ENCODE measurements at regions not wholly inside any gene's neighbourhood (a gene's known extent, or its start where the extent isn't known, plus 50 kb on each side); places are given as distances from the start of the nearest gene placed in this dataset.

DNA sequence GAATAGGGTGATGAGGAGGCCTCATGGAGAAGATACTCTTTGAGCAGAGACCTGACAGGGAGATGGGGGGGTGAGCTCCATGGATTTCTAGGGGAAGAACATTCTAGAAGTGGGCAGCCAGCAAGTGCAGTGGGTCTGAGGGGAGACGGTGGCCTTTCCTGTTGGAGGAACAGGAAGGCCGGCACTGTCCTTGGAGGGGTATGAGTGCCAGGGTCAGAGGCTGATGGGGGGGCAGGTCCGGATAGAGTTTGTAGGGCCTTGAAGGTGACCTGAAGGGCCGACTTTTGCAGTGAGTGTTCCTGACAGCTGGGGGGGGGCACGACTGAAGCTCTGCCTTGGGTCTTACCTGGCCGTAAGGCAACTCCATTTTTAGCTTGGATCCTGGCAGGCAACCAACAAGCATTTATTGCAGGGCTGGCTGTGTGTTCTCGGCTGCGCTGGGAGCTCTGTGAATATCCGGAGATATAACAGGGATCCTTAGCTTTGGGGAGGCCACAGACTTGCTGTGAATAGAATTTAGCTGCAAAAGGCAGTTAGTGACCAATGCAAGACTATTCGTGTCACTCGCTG, 130.6 kb downstream of the MRPS6 start:
- Histone ChIP-seq H3K9me3 (ENCODE audit: control extremely low read depth in 1 of 3, control insufficient read depth in 2 of 3, insufficient read depth in 1 of 3, low read length in 2 of 3) (peaks cover 0 to 8% (median 0%) of the 10 kb centered on the region in 3 donors), H3K27me3 (replicated peaks in 1 of 4; ENCODE audit: control extremely low read depth in 1 of 4, control insufficient read depth in 3 of 4, insufficient read depth in 4 of 4, low read length in 3 of 4) (peaks cover 0 to 22% (median 14%) of the 10 kb centered on the region in 4 experiments), H3K4me3 (ENCODE audit: control extremely low read depth in 1 of 5, extremely low read depth in 1 of 5, insufficient read depth in 1 of 5, low read depth in 2 of 5, low read length in 4 of 5) (no peak overlapping the region), H4K20me1 (ENCODE audit: control insufficient read depth, insufficient read depth, low read length, poor library complexity, severe bottlenecking) (no peaks in the 10 kb centered on the region), H3K9ac (ENCODE audit: low read length) (no peak overlapping the region), H3K36me3 (replicated peaks in 1 of 2; ENCODE audit: control extremely low read depth in 1 of 2, control insufficient read depth in 1 of 2, extremely low read depth in 1 of 2, insufficient read depth in 2 of 2, low read length in 1 of 2) (no peaks in the 10 kb centered on the region), H3K4me1 (ENCODE audit: control insufficient read depth in 2 of 2, insufficient read depth in 2 of 2, low read length in 2 of 2) (peaks cover 20 to 21% of the 10 kb centered on the region in 2 donors), H3K4me2 (replicated peaks; ENCODE audit: low read depth, low read length, poor library complexity, severe bottlenecking) (no peak overlapping the region), H3K27ac (ENCODE audit: low read length in 2 of 2) (no peak overlapping the region), H2AFZ (ENCODE audit: insufficient read depth, low read depth, low read length, poor library complexity, severe bottlenecking) (no peak overlapping the region), H3K79me2 (ENCODE audit: control insufficient read depth, insufficient read depth, low read length) (no peaks in the 10 kb centered on the region)
- POLR2A ChIA-PET, result no interaction called here
- CTCF ChIA-PET, result interaction anchor here (5.0 kb wide), 1 partner anchor 279 kb away, joined by 48 read pairs; no protein-coding TSS in a partner anchor
- WGBS (ENCODE audit: insufficient coverage), result 97% methylated on average over 11 of the region's 11 CpGs
- Mint-ChIP-seq H3K4me1 (peaks cover 20% of the 10 kb centered on the region), H3K27ac (no peak overlapping the region), H3K4me3 (no peak overlapping the region), H3K27me3 (peaks cover 16% of the 10 kb centered on the region), H3K9me3 (ENCODE audit: insufficient read depth) (no peaks in the 10 kb centered on the region)
- TF ChIP-seq, protein P1, sequence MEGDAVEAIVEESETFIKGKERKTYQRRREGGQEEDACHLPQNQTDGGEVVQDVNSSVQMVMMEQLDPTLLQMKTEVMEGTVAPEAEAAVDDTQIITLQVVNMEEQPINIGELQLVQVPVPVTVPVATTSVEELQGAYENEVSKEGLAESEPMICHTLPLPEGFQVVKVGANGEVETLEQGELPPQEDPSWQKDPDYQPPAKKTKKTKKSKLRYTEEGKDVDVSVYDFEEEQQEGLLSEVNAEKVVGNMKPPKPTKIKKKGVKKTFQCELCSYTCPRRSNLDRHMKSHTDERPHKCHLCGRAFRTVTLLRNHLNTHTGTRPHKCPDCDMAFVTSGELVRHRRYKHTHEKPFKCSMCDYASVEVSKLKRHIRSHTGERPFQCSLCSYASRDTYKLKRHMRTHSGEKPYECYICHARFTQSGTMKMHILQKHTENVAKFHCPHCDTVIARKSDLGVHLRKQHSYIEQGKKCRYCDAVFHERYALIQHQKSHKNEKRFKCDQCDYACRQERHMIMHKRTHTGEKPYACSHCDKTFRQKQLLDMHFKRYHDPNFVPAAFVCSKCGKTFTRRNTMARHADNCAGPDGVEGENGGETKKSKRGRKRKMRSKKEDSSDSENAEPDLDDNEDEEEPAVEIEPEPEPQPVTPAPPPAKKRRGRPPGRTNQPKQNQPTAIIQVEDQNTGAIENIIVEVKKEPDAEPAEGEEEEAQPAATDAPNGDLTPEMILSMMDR (IDR thresholded peaks at IDR 0.05), result no peak
- no peak for TF ChIP-seq EZH2 (IDR thresholded peaks at IDR 0.05; ENCODE audit: borderline replicate concordance, insufficient read depth, low read depth, low read length, poor library complexity, severe bottlenecking)
- ATAC-seq (ENCODE audit: low read depth) (no peak), DNase-seq (no peak)
- intact Hi-C loops (cut with micrococcal nuclease), result loop anchor here (5.0 kb wide), 1 partner anchor 282 kb away; no protein-coding TSS in a partner anchor

Measured in B cell (primary cell).